Testis (tissue), 2 donors: ENCODE measurements at regions not wholly inside any gene's neighbourhood (a gene's known extent, or its start where the extent isn't known, plus 50 kb on each side); places are given as distances from the start of the nearest gene placed in this dataset.

ENCODE experiments used
- POLR2A ChIP-seq: fragments of 450-650 bp; IDR thresholded peaks from one replicate; pipeline ENCODE4 v1.6.1; 2017; ENCODE audit warnings: antibody characterized with exemption, mild to moderate bottlenecking, moderate library complexity
- TF ChIP-seq, protein P1 (sequence below), 3 experiments: fragments of 450-650 bp in 2 of 3; fragments of 200-600 bp in 1 of 3; sonication (generic) in 1 of 3; IDR thresholded peaks; one replicate each; pipeline ENCODE4 v1.5.1; 2016 to 2019; ENCODE audit warnings: antibody characterized with exemption in 3 of 3, mild to moderate bottlenecking in 2 of 3, moderate library complexity in 1 of 3

DNA sequence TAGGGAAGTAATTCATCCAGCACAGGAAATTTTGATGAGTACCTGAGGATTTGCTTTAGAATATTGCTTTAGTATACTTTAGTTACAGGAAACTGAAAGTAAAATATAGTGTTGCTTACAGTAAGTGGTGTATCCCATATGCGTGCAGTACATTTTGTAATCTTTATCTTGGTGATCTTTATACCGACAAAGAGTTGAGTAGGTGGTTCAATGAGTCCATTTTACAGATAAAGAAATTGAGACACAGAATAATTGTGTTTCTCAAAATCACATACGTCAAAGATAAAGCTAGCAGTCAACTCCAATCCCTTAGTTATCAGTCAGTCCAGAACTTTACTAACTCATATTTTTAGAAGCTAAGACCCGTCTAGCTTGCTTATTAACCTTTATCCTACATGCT lies 65.8 kb upstream of the E2F3 start:
- TF ChIP-seq, protein P1, sequence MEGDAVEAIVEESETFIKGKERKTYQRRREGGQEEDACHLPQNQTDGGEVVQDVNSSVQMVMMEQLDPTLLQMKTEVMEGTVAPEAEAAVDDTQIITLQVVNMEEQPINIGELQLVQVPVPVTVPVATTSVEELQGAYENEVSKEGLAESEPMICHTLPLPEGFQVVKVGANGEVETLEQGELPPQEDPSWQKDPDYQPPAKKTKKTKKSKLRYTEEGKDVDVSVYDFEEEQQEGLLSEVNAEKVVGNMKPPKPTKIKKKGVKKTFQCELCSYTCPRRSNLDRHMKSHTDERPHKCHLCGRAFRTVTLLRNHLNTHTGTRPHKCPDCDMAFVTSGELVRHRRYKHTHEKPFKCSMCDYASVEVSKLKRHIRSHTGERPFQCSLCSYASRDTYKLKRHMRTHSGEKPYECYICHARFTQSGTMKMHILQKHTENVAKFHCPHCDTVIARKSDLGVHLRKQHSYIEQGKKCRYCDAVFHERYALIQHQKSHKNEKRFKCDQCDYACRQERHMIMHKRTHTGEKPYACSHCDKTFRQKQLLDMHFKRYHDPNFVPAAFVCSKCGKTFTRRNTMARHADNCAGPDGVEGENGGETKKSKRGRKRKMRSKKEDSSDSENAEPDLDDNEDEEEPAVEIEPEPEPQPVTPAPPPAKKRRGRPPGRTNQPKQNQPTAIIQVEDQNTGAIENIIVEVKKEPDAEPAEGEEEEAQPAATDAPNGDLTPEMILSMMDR (IDR thresholded peaks at IDR 0.05) = no peak
- no peak for TF ChIP-seq POLR2A
